ENCODE measurements at regions not wholly inside any gene's neighbourhood (a gene's known extent, or its start where the extent isn't known, plus 50 kb on each side); places are given as distances from the start of the nearest gene placed in this dataset.

- Histone ChIP-seq H3K27me3 (replicated peaks; ENCODE audit: control insufficient read depth, insufficient read depth, low read length) (no peaks in the 10 kb centered on the region), H3K4me3 (ENCODE audit: low read depth, low read length) (no peak overlapping the region), H3K4me1 (no peaks in the 10 kb centered on the region), H3K36me3 (ENCODE audit: control insufficient read depth, insufficient read depth, low read length) (no peaks in the 10 kb centered on the region), H3K9me3 (no peaks in the 10 kb centered on the region)
- Mint-ChIP-seq H3K4me3 (ENCODE audit: unreplicated experiment) (no peak overlapping the region), H3K27me3 (ENCODE audit: insufficient read depth, unreplicated experiment) (no peaks in the 10 kb centered on the region), H3K36me3 (ENCODE audit: insufficient read depth, unreplicated experiment) (no peaks in the 10 kb centered on the region), H3K27ac (ENCODE audit: unreplicated experiment) (no peak overlapping the region), H3K9me3 (ENCODE audit: unreplicated experiment) (no peaks in the 10 kb centered on the region), H3K4me1 (ENCODE audit: low read depth, unreplicated experiment) (no peaks in the 10 kb centered on the region)
- ChIA-PET CTCF (no interaction called here), POLR2A (interaction anchor here (0.7 kb wide), 1 partner anchor 448 kb away, joined by 3 read pairs; no protein-coding TSS in a partner anchor)
- intact Hi-C loops (cut with micrococcal nuclease; ENCODE audit: unreplicated experiment) = no loop called here
- TF ChIP-seq CTCF (IDR thresholded peaks at IDR 0.05; ENCODE audit: insufficient read depth in 1 of 2, low read depth in 1 of 2, low read length in 1 of 2, severe bottlenecking in 1 of 2, unreplicated experiment in 1 of 2) = no peak
- BruUV-seq (replicated peaks) = no TSS peak
- DNase-seq = no peak
Measured at GRCh38 chr2:154995361-154995760, 296.9 kb downstream of the KCNJ3 start.

- intact Hi-C loops (cut with micrococcal nuclease; ENCODE audit: unreplicated experiment) = no loop called here
Measured at GRCh38 chr2:154992826-154993225, 294.3 kb downstream of the KCNJ3 start.

GRCh38 chr2:154978710-154979109 lies 280.2 kb downstream of the KCNJ3 start:
- H3K36me3 ChIP-seq (ENCODE audit: control insufficient read depth, insufficient read depth, low read length) = no peaks in the 10 kb centered on the region
- no peak overlapping the region for H3K27ac Mint-ChIP-seq (ENCODE audit: unreplicated experiment)
- H3K9me3 Mint-ChIP-seq (ENCODE audit: unreplicated experiment) = no peaks in the 10 kb centered on the region
- TF ChIP-seq CTCF (IDR thresholded peaks at IDR 0.05; ENCODE audit: insufficient read depth in 1 of 2, low read depth in 1 of 2, low read length in 1 of 2, severe bottlenecking in 1 of 2, unreplicated experiment in 1 of 2) = no peak
- H3K9me3 ChIP-seq = no peaks in the 10 kb centered on the region
- no peaks in the 10 kb centered on the region for H3K4me1 Mint-ChIP-seq (ENCODE audit: low read depth, unreplicated experiment)
- no peak overlapping the region for H3K4me3 Mint-ChIP-seq (ENCODE audit: unreplicated experiment)
- no peak overlapping the region for H3K4me3 ChIP-seq (ENCODE audit: low read depth, low read length)
- CTCF ChIA-PET = no interaction called here
- no peaks in the 10 kb centered on the region for H3K27me3 ChIP-seq (replicated peaks; ENCODE audit: control insufficient read depth, insufficient read depth, low read length)
- H3K4me1 ChIP-seq = no peaks in the 10 kb centered on the region
- no TSS peak for BruUV-seq (replicated peaks)
- intact Hi-C loops (cut with micrococcal nuclease; ENCODE audit: unreplicated experiment) = no loop called here
- no peaks in the 10 kb centered on the region for H3K27me3 Mint-ChIP-seq (ENCODE audit: insufficient read depth, unreplicated experiment)
- H3K36me3 Mint-ChIP-seq (ENCODE audit: insufficient read depth, unreplicated experiment) = no peaks in the 10 kb centered on the region
- no peak for DNase-seq
- POLR2A ChIA-PET = no interaction called here

More at GRCh38 chr2:154992826-154993225, 294.3 kb downstream of the KCNJ3 start:
- Histone ChIP-seq H3K27me3 (replicated peaks; ENCODE audit: control insufficient read depth, insufficient read depth, low read length) (no peaks in the 10 kb centered on the region), H3K36me3 (ENCODE audit: control insufficient read depth, insufficient read depth, low read length) (no peaks in the 10 kb centered on the region), H3K9me3 (no peaks in the 10 kb centered on the region), H3K4me1 (no peaks in the 10 kb centered on the region), H3K4me3 (ENCODE audit: low read depth, low read length) (no peak overlapping the region)
- no peaks in the 10 kb centered on the region for H3K9me3 Mint-ChIP-seq (ENCODE audit: unreplicated experiment)
- CTCF ChIA-PET = no interaction called here
- H3K4me3 Mint-ChIP-seq (ENCODE audit: unreplicated experiment) = no peak overlapping the region
- no peak for TF ChIP-seq CTCF (IDR thresholded peaks at IDR 0.05; ENCODE audit: insufficient read depth in 1 of 2, low read depth in 1 of 2, low read length in 1 of 2, severe bottlenecking in 1 of 2, unreplicated experiment in 1 of 2)
- H3K36me3 Mint-ChIP-seq (ENCODE audit: insufficient read depth, unreplicated experiment) = no peaks in the 10 kb centered on the region
- no peaks in the 10 kb centered on the region for H3K4me1 Mint-ChIP-seq (ENCODE audit: low read depth, unreplicated experiment)
- no peak overlapping the region for H3K27ac Mint-ChIP-seq (ENCODE audit: unreplicated experiment)
- no peaks in the 10 kb centered on the region for H3K27me3 Mint-ChIP-seq (ENCODE audit: insufficient read depth, unreplicated experiment)
- POLR2A ChIA-PET = no interaction called here
- no peak for DNase-seq
- BruUV-seq (replicated peaks) = no TSS peak

Measured in Caco-2 (cell line).